GM23338 (cell line): ENCODE measurements at regions not wholly inside any gene's neighbourhood (a gene's known extent, or its start where the extent isn't known, plus 50 kb on each side); places are given as distances from the start of the nearest gene placed in this dataset.

Experiments
- ATAC-seq: fragments of 200-7000 bp; cut with Tn5 transposase; 3 replicates; pipeline ENCODE4 v1.9.1; 2020
- DNase-seq: peaks from one replicate; pipeline ENCODE4 v3.0.0-alpha.2; 2015; ENCODE audit warnings: low spot score
- H2AFZ ChIP-seq: fragments of 200-600 bp; sonication (generic); 2 replicates; pipeline ENCODE4 v1.8.0; 2016; ENCODE audit warnings: antibody characterized with exemption, mild to moderate bottlenecking, moderate library complexity
- H3F3A ChIP-seq: fragments of 200-600 bp; sonication (generic); replicated peaks from 2 replicates; pipeline ENCODE4 v1.8.0; 2017; ENCODE audit warnings: antibody characterized with exemption, mixed run types, low read depth
- H3K27ac ChIP-seq: fragments of 200-600 bp; sonication (generic); 2 replicates; pipeline ENCODE4 v1.6.1; 2016; ENCODE audit warnings: low read depth
- H3K27me3 ChIP-seq: fragments of 200-600 bp; sonication (generic); 2 replicates; pipeline ENCODE4 v1.8.0; 2016; ENCODE audit warnings: mild to moderate bottlenecking, mixed run types, moderate library complexity; ENCODE audit not compliant: insufficient read depth
- H3K36me3 ChIP-seq: fragments of 200-600 bp; sonication (generic); 2 replicates; pipeline ENCODE4 v1.8.0; 2016; ENCODE audit warnings: mild to moderate bottlenecking; ENCODE audit not compliant: insufficient read depth
- H3K4me1 ChIP-seq: fragments of 200-600 bp; sonication (generic); 2 replicates; pipeline ENCODE4 v1.8.0; 2016; ENCODE audit warnings: mild to moderate bottlenecking, moderate library complexity; ENCODE audit not compliant: insufficient read depth
- H3K4me2 ChIP-seq: fragments of 200-600 bp; sonication (generic); 2 replicates; pipeline ENCODE4 v1.7.1; 2017; ENCODE audit warnings: mixed run types
- H3K4me3 ChIP-seq: fragments of 200-600 bp; sonication (generic); 2 replicates; pipeline ENCODE4 v1.6.1; 2016; ENCODE audit warnings: mixed run types
- H3K79me2 ChIP-seq: fragments of 200-600 bp; sonication (generic); replicated peaks from 2 replicates; pipeline ENCODE4 v1.8.0; 2017; ENCODE audit warnings: mild to moderate bottlenecking; ENCODE audit not compliant: insufficient read depth
- H3K9me2 ChIP-seq: fragments of 200-600 bp; sonication (generic); 2 replicates; pipeline ENCODE4 v1.8.0; 2017; ENCODE audit not compliant: insufficient read depth
- H4K20me1 ChIP-seq: fragments of 200-600 bp; sonication (generic); replicated peaks from 2 replicates; pipeline ENCODE4 v1.8.0; 2017; ENCODE audit warnings: mild to moderate bottlenecking; ENCODE audit not compliant: insufficient read depth
- H3K27ac Mint-ChIP-seq: 2 replicates; pipeline ENCODE4 v1.8.0; 2020; ENCODE audit warnings: inconsistent platforms, mild to moderate bottlenecking, moderate library complexity, mixed read lengths
- H3K27me3 Mint-ChIP-seq: 3 replicates; pipeline ENCODE4 v1.8.0; 2022; ENCODE audit warnings: low read depth, mild to moderate bottlenecking, moderate library complexity, mixed read lengths, inconsistent platforms; ENCODE audit not compliant: insufficient read depth, poor library complexity
- H3K36me3 Mint-ChIP-seq: 3 replicates; pipeline ENCODE4 v1.8.0; 2021; ENCODE audit warnings: low read depth, mild to moderate bottlenecking, inconsistent platforms, moderate library complexity, mixed read lengths
- H3K4me1 Mint-ChIP-seq: 3 replicates; pipeline ENCODE4 v1.8.0; 2020; ENCODE audit warnings: mild to moderate bottlenecking, inconsistent platforms, mixed read lengths
- H3K4me3 Mint-ChIP-seq: 3 replicates; pipeline ENCODE4 v1.8.0; 2021; ENCODE audit warnings: moderate library complexity, mild to moderate bottlenecking, inconsistent platforms, mixed read lengths
- H3K9me3 Mint-ChIP-seq: 3 replicates; pipeline ENCODE4 v1.8.0; 2020; ENCODE audit warnings: moderate library complexity, mild to moderate bottlenecking, inconsistent platforms, mixed read lengths
- CREB1 ChIP-seq: fragments of 250-450 bp; sonication (Bioruptor Pico); IDR thresholded peaks from 2 replicates; pipeline ENCODE4 v1.5.0; 2020; ENCODE audit warnings: low read depth, mild to moderate bottlenecking, moderate library complexity
- CTCF ChIP-seq, 2 experiments: fragments of 200-600 bp in 1 of 2; sonication (generic) in 1 of 2; conservative IDR thresholded peaks; 2 replicates each; pipeline versions ENCODE4 v1.5.1 to v1.6.1; 2016 to 2017; ENCODE audit warnings: antibody characterized with exemption in 2 of 2, low read depth in 2 of 2, mild to moderate bottlenecking in 2 of 2, moderate library complexity in 1 of 2
- ETS1 ChIP-seq: IDR thresholded peaks from 2 replicates; pipeline ENCODE4 v1.6.1; 2016; ENCODE audit warnings: antibody characterized with exemption
- EZH2 ChIP-seq: fragments of 200-600 bp; sonication (generic); IDR thresholded peaks from one replicate; pipeline ENCODE4 v1.8.0; 2017; ENCODE audit warnings: antibody characterized with exemption, mild to moderate bottlenecking, low read depth; ENCODE audit not compliant: unreplicated experiment
- JUNB ChIP-seq: IDR thresholded peaks from one replicate; pipeline ENCODE4 v1.6.1; 2016; ENCODE audit warnings: antibody characterized with exemption; ENCODE audit not compliant: unreplicated experiment
- NANOG ChIP-seq: IDR thresholded peaks from 2 replicates; pipeline ENCODE4 v1.6.1; 2016; ENCODE audit warnings: antibody characterized with exemption, borderline replicate concordance
- POLR2AphosphoS5 ChIP-seq: IDR thresholded peaks from 2 replicates; pipeline ENCODE4 v1.6.1; 2016; ENCODE audit warnings: antibody characterized with exemption, low read depth
- REST ChIP-seq: IDR thresholded peaks from one replicate; pipeline ENCODE4 v1.6.1; 2018; ENCODE audit warnings: antibody characterized with exemption; ENCODE audit not compliant: unreplicated experiment
- ZNF331 ChIP-seq: fragments of 250-450 bp; sonication (Bioruptor Pico); IDR thresholded peaks from 2 replicates; pipeline ENCODE4 v1.5.0; 2020; ENCODE audit warnings: low read depth, mild to moderate bottlenecking, moderate library complexity

- H3K4me1 ChIP-seq, result no peaks in the 10 kb centered on the region
- Mint-ChIP-seq H3K9me3 (no peaks in the 10 kb centered on the region), H3K4me3 (no peak overlapping the region), H3K27me3 (peaks cover 4% of the 10 kb centered on the region), H3K4me1 (no peaks in the 10 kb centered on the region), H3K36me3 (no peaks in the 10 kb centered on the region), H3K27ac (no peak overlapping the region)
- H3K79me2 ChIP-seq, result no peaks in the 10 kb centered on the region
- ATAC-seq, result no peak
- H3K4me2 ChIP-seq, result no peak overlapping the region
- H4K20me1 ChIP-seq, result no peaks in the 10 kb centered on the region
- TF ChIP-seq POLR2AphosphoS5 (no peak), NANOG (no peak), CREB1 (CRISPR knock-in tag) (no peak), EZH2 (no peak)
- peak overlapping the region; percentile 63 for H2AFZ ChIP-seq
- H3F3A ChIP-seq, result no peaks in the 10 kb centered on the region
- no peak overlapping the region for H3K4me3 ChIP-seq
- H3K27ac ChIP-seq, result no peak overlapping the region
- no peaks in the 10 kb centered on the region for H3K9me2 ChIP-seq
- H3K27me3 ChIP-seq, result no peaks in the 10 kb centered on the region
- no peaks in the 10 kb centered on the region for H3K36me3 ChIP-seq
- DNase-seq, result no peak
Observed at GRCh38 chr11:32023370-32024305, 67.2 kb upstream of the RCN1 start.

- no peak overlapping the region for H3K27ac Mint-ChIP-seq
- no peak overlapping the region for H3K4me3 Mint-ChIP-seq
- no peaks in the 10 kb centered on the region for H3K36me3 ChIP-seq
- DNase-seq (no peak), ATAC-seq (no peak)
- H3K4me3 ChIP-seq, result no peak overlapping the region
- no peaks in the 10 kb centered on the region for H4K20me1 ChIP-seq
- H3K9me2 ChIP-seq, result no peaks in the 10 kb centered on the region
- H3K9me3 Mint-ChIP-seq, result no peaks in the 10 kb centered on the region
- peaks cover 4% of the 10 kb centered on the region for H3K27me3 Mint-ChIP-seq
- no peaks in the 10 kb centered on the region for H3K27me3 ChIP-seq
- H3K4me1 ChIP-seq, result no peaks in the 10 kb centered on the region
- H3K27ac ChIP-seq, result no peak overlapping the region
- H3K4me1 Mint-ChIP-seq, result peaks cover 2% of the 10 kb centered on the region; the same call in 1 of the 3 replicates
- H3F3A ChIP-seq, result no peaks in the 10 kb centered on the region
- no peaks in the 10 kb centered on the region for H3K36me3 Mint-ChIP-seq
- no peak for TF ChIP-seq POLR2AphosphoS5
- no peak for TF ChIP-seq CTCF (conservative IDR thresholded peaks at IDR 0.05; ENCODE audit: low read depth in 2 of 2)
- no peak overlapping the region; the same call in 1 of the 2 replicates for H2AFZ ChIP-seq
- H3K79me2 ChIP-seq, result no peaks in the 10 kb centered on the region
- H3K4me2 ChIP-seq, result no peak overlapping the region
Observed at GRCh38 chr11:32018672-32019071, 72.2 kb upstream of the RCN1 start.

GRCh38 chr11:32016111-32016510 lies 74.8 kb upstream of the RCN1 start:
- no peak for ATAC-seq
- H3K4me1 Mint-ChIP-seq, result peaks cover 5% of the 10 kb centered on the region; the same call in 1 of the 3 replicates
- H3K9me2 ChIP-seq, result no peaks in the 10 kb centered on the region
- H3K9me3 Mint-ChIP-seq, result no peaks in the 10 kb centered on the region
- no peaks in the 10 kb centered on the region for H3K79me2 ChIP-seq
- H3K36me3 Mint-ChIP-seq, result no peaks in the 10 kb centered on the region
- no peak overlapping the region for H3K4me3 ChIP-seq
- H3K27me3 ChIP-seq, result no peaks in the 10 kb centered on the region
- no peaks in the 10 kb centered on the region for H3K4me1 ChIP-seq
- no peaks in the 10 kb centered on the region for H3F3A ChIP-seq
- no peak for DNase-seq
- H3K4me2 ChIP-seq, result no peak overlapping the region
- no peak overlapping the region for H3K27ac Mint-ChIP-seq
- no peaks in the 10 kb centered on the region for H4K20me1 ChIP-seq
- no peak overlapping the region for H3K4me3 Mint-ChIP-seq
- no peaks in the 10 kb centered on the region for H3K36me3 ChIP-seq
- no peak overlapping the region for H3K27ac ChIP-seq
- H2AFZ ChIP-seq, result no peak overlapping the region
- H3K27me3 Mint-ChIP-seq, result peaks cover 4% of the 10 kb centered on the region
- TF ChIP-seq CREB1 (CRISPR knock-in tag), result no peak
- TF ChIP-seq CTCF (conservative IDR thresholded peaks at IDR 0.05; ENCODE audit: low read depth in 2 of 2), result no peak
- no peak for TF ChIP-seq EZH2
- TF ChIP-seq ETS1, result no peak
- TF ChIP-seq REST, result no peak
- no peak for TF ChIP-seq ZNF331 (CRISPR knock-in tag)
- no peak for TF ChIP-seq NANOG
- no peak for TF ChIP-seq JUNB
